HFFc6 (cell line): ENCODE measurements at regions not wholly inside any gene's neighbourhood (a gene's known extent, or its start where the extent isn't known, plus 50 kb on each side); places are given as distances from the start of the nearest gene placed in this dataset.

Experiments
- DNase-seq: peaks from one replicate; pipeline ENCODE4 v3.0.0-alpha.2; 2018
- H3K27ac Mint-ChIP-seq: 2 replicates; pipeline ENCODE4 v1.8.0; 2020; ENCODE audit warnings: mild to moderate bottlenecking, mixed read lengths
- H3K27me3 Mint-ChIP-seq: 2 replicates; pipeline ENCODE4 v1.8.0; 2021; ENCODE audit warnings: mild to moderate bottlenecking, moderate library complexity, mixed read lengths; ENCODE audit not compliant: insufficient read depth
- H3K36me3 Mint-ChIP-seq: 2 replicates; pipeline ENCODE4 v1.8.0; 2021; ENCODE audit warnings: low read depth, mixed read lengths
- H3K4me1 Mint-ChIP-seq: 2 replicates; pipeline ENCODE4 v1.8.0; 2020; ENCODE audit warnings: low read depth, mixed read lengths
- H3K4me3 Mint-ChIP-seq: 2 replicates; pipeline ENCODE4 v1.8.0; 2020; ENCODE audit warnings: mild to moderate bottlenecking, moderate library complexity, mixed read lengths
- H3K9me3 Mint-ChIP-seq: 2 replicates; pipeline ENCODE4 v1.8.0; 2020; ENCODE audit warnings: mild to moderate bottlenecking, mixed read lengths
- CTCF ChIP-seq: fragments of 200-600 bp; sonication (generic); IDR thresholded peaks from 2 replicates; pipeline ENCODE4 v1.5.0; 2021; ENCODE audit warnings: antibody characterized with exemption, mild to moderate bottlenecking

GRCh38 chr3:30289766-30290165 lies 316.6 kb upstream of the TGFBR2 start:
- no peak overlapping the region for H3K4me3 Mint-ChIP-seq
- peaks cover 87% of the 10 kb centered on the region for H3K4me1 Mint-ChIP-seq
- 0 out of 2 replicates have a peak, but pooled peaks cover 4% of the 10 kb centered on the region for H3K9me3 Mint-ChIP-seq
- no peak for TF ChIP-seq CTCF
- no peak overlapping the region for H3K27ac Mint-ChIP-seq
- DNase-seq: no peak
- H3K27me3 Mint-ChIP-seq: no peaks in the 10 kb centered on the region
- H3K36me3 Mint-ChIP-seq: peaks cover under 1% of the 10 kb centered on the region

GRCh38 chr3:30290479-30290878 lies 315.9 kb upstream of the TGFBR2 start:
- DNase-seq: no peak
- Mint-ChIP-seq H3K4me3 (no peak overlapping the region), H3K4me1 (peaks cover 87% of the 10 kb centered on the region), H3K36me3 (no peaks in the 10 kb centered on the region; the same call in 1 of the 2 replicates), H3K27ac (no peak overlapping the region), H3K9me3 (0 out of 2 replicates have a peak, but pooled peaks cover 4% of the 10 kb centered on the region), H3K27me3 (no peaks in the 10 kb centered on the region)
- TF ChIP-seq CTCF: no peak

DNA sequence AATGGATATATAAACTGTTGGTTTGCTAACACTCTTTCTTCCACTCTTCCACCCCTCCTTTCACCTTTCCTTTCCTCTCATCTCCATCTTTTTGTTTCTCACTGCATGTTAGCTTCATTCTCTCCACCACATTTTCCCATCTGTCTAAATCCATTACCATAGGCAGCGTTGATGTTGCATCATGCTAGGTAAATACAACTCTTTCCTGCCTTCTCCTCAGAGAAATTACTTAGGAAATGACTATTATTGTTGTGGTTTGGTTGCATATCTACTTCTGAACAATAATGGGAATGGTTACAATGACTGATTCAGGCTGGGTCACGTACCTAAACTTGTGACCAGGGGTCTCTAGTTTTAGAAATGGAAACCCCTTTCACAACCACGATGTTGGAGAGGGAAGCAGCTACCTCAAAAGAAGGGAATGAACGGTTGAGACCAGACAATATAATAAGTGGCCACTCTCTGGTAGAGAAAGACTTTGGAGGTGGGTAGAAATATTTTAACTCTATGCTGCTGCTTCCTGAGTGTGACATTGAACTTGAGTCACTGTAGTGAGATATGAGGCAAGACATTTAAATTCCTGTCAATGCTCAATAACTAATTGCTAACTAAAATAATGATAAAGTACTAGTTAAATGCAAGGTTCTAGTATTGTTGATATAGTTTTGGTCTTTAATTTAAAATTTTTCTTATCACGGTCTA lies 314.1 kb upstream of the TGFBR2 start:
- no peaks in the 10 kb centered on the region; the same call in 1 of the 2 replicates for H3K36me3 Mint-ChIP-seq
- H3K4me3 Mint-ChIP-seq: no peak overlapping the region
- peak overlapping the region; percentile 13; the same call in 1 of the 2 replicates for H3K27ac Mint-ChIP-seq
- H3K27me3 Mint-ChIP-seq: no peaks in the 10 kb centered on the region
- peaks cover 78% of the 10 kb centered on the region for H3K4me1 Mint-ChIP-seq
- DNase-seq: no peak
- no peak for TF ChIP-seq CTCF
- H3K9me3 Mint-ChIP-seq: no peaks in the 10 kb centered on the region

- no peak for TF ChIP-seq CTCF
- Mint-ChIP-seq H3K9me3 (no peaks in the 10 kb centered on the region), H3K36me3 (no peaks in the 10 kb centered on the region), H3K4me1 (peaks cover 66% of the 10 kb centered on the region), H3K27ac (peak overlapping the region; percentile 67), H3K27me3 (no peaks in the 10 kb centered on the region), H3K4me3 (no peak overlapping the region; the same call in 1 of the 2 replicates)
- DNase-seq: no peak
Measured at GRCh38 chr3:30293621-30294240, 312.7 kb upstream of the TGFBR2 start.

DNA sequence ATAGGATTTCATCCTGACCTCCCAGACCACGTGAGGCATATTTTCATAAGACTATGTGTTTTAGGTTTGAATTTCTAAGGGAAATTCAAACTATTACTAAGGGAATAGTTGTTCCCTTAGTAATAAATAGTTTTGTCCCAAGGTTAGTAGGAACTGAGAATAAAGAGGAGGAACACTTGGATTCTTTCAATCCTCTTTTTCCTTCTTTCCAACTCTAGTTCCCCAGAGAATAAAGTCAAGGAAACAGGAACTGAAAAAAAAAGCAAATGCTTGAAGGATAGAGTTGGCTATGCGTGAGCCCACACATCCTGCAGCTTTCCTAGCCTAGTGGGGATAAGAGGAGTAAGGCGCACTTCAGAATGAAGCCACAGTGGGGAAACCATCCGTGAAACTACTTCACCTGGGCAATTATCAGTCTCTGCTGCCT lies 312.1 kb upstream of the TGFBR2 start:
- Mint-ChIP-seq H3K27me3 (no peaks in the 10 kb centered on the region), H3K9me3 (no peaks in the 10 kb centered on the region)

More for the DNA sequence above, 312.1 kb upstream of the TGFBR2 start:
- no peak overlapping the region; the same call in 1 of the 2 replicates for H3K4me3 Mint-ChIP-seq
- no peak for TF ChIP-seq CTCF
- no peaks in the 10 kb centered on the region for H3K36me3 Mint-ChIP-seq
- no peak for DNase-seq
- peak overlapping the region; percentile 67 for H3K27ac Mint-ChIP-seq
- peaks cover 62% of the 10 kb centered on the region for H3K4me1 Mint-ChIP-seq
